OCI-LY1 (cell line): ENCODE measurements at regions not wholly inside any gene's neighbourhood (a gene's known extent, or its start where the extent isn't known, plus 50 kb on each side); places are given as distances from the start of the nearest gene placed in this dataset.
"Not testable (repeated sequence)": the region's sequence is repeated elsewhere in the genome, so short reads cannot be mapped to it uniquely, and the experiment has no call there.

Source experiments
- H2AFZ ChIP-seq: fragments of 200-600 bp; sonication (generic), shearing (Covaris generic); 2 replicates; pipeline ENCODE4 v1.6.0; 2014; ENCODE audit warnings: antibody characterized with exemption, mild to moderate bottlenecking, low read length
- H3F3A ChIP-seq: fragments of 200-600 bp; sonication (generic), shearing (Covaris generic); 2 replicates; pipeline ENCODE4 v1.6.0; 2014; ENCODE audit warnings: mild to moderate bottlenecking, antibody characterized with exemption, low read length, moderate library complexity; ENCODE audit not compliant: insufficient read depth
- H3K27ac ChIP-seq: fragments of 200-600 bp; sonication (generic); 2 replicates; pipeline ENCODE4 v1.5.1; 2014; ENCODE audit warnings: low read length, mixed run types, mild to moderate bottlenecking, low read depth; ENCODE audit not compliant: poor library complexity, severe bottlenecking
- H3K27me3 ChIP-seq: fragments of 200-600 bp; sonication (generic); 2 replicates; pipeline ENCODE4 v1.6.0; 2014; ENCODE audit warnings: antibody characterized with exemption, mild to moderate bottlenecking, low read length, moderate library complexity; ENCODE audit not compliant: insufficient read depth
- H3K36me3 ChIP-seq: fragments of 200-600 bp; sonication (generic); 2 replicates; pipeline ENCODE4 v1.6.1; 2014; ENCODE audit warnings: mild to moderate bottlenecking, antibody characterized with exemption, low read length, moderate library complexity, mixed read lengths; ENCODE audit not compliant: insufficient read depth
- H3K4me1 ChIP-seq: fragments of 200-600 bp; sonication (generic); 2 replicates; pipeline ENCODE4 v1.5.1; 2014; ENCODE audit warnings: mild to moderate bottlenecking, low read length, moderate library complexity; ENCODE audit not compliant: insufficient read depth, severe bottlenecking
- H3K4me2 ChIP-seq: fragments of 200-600 bp; sonication (generic), shearing (Covaris generic); 2 replicates; pipeline ENCODE4 v1.6.1; 2014; ENCODE audit warnings: low read length
- H3K4me3 ChIP-seq: fragments of 200-600 bp; sonication (generic); 2 replicates; pipeline ENCODE4 v1.5.1; 2014; ENCODE audit warnings: low read length, low read depth, mild to moderate bottlenecking, mixed read lengths; ENCODE audit not compliant: poor library complexity, severe bottlenecking
- H3K79me2 ChIP-seq: fragments of 200-600 bp; shearing (Covaris generic); 2 replicates; pipeline ENCODE4 v1.6.1; 2016; ENCODE audit warnings: mixed run types, low read length, mixed read lengths; ENCODE audit not compliant: insufficient read depth
- H3K9ac ChIP-seq: fragments of 200-600 bp; sonication (generic), shearing (Covaris generic); 2 replicates; pipeline ENCODE4 v1.6.1; 2014; ENCODE audit warnings: mild to moderate bottlenecking, low read length, mixed read lengths
- H3K9me2 ChIP-seq: fragments of 200-600 bp; sonication (generic), shearing (Covaris generic); 2 replicates; pipeline ENCODE4 v1.6.1; 2014; ENCODE audit warnings: low read depth, mild to moderate bottlenecking, low read length, mixed read lengths
- H3K9me3 ChIP-seq: fragments of 200-600 bp; shearing (Covaris generic); 2 replicates; pipeline ENCODE4 v1.6.1; 2014; ENCODE audit warnings: low read length, mixed read lengths
- H4K20me1 ChIP-seq: fragments of 200-600 bp; sonication (generic), shearing (Covaris generic); 2 replicates; pipeline ENCODE4 v1.6.0; 2016; ENCODE audit warnings: mild to moderate bottlenecking, low read length; ENCODE audit not compliant: insufficient read depth
- EZH2 ChIP-seq: fragments of 200-600 bp; sonication (generic), shearing (Covaris generic); IDR thresholded peaks from 2 replicates; pipeline ENCODE4 v1.8.0; 2017; ENCODE audit warnings: borderline replicate concordance, mixed run types, mild to moderate bottlenecking, antibody characterized with exemption, low read length, moderate library complexity, mixed read lengths
- TF ChIP-seq, protein P1 (sequence below): fragments of 200-600 bp; sonication (generic), shearing (Covaris generic); IDR thresholded peaks from 2 replicates; pipeline ENCODE4 v1.5.1; 2017; ENCODE audit warnings: mild to moderate bottlenecking, antibody characterized with exemption, low read length, moderate library complexity, mixed read lengths

DNA sequence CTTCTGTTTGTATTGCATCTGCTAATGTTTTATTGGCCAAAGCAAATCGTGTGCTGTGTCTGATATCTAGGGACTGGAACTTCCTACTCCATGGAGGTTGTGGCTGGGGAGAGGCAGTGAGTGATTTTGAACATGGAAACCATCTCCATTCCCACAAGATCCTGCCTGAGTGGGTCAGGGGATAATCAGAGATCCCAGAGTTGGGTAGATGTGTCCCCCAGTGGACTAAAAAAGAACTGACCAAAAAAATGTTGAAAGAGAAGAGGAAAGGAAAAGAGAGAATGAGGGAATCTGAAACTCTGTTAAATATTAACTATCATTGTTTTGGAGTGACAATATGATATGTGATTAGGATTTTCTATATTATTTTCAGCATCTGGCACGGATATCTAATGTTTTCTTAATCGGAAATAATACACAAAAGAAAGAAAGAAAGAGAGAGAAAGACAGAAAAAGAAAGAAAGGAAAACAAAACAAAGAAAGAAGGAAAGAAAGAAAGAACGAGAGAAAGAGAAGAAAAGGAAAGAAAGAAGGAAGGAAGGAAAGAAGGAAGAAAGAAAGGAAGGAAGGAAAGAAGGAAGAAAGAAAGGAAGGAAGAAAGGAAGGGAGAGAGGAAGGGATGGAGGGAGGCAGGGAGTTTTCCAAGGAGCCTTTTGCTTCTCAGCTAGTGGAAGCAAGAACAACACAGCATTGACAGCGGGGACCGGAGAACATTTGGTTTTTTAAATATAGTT is 638.5 kb downstream of the CCSER2 start:
- no peaks in the 10 kb centered on the region for H3K9me2 ChIP-seq
- no peaks in the 10 kb centered on the region for H3K79me2 ChIP-seq
- H3K9me3 ChIP-seq: no peaks in the 10 kb centered on the region

DNA sequence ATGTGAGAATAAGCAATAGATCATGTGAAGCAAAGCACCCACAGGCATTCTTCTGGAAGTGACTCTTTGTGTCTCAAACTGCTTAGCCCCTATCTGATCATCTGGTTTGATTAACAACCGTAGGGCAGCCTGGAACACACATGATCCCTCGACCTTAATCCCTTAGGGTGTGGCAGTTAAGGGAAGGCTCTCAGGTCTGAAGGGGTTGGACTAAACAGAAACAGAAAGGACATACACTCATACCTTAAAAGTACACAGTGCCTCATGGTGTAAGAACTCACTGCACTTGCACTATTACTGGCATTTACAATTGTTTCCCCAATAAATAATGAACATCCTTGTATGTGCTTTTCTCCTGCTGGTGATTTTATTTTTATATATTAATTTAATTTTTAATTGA is 640.9 kb downstream of the CCSER2 start:
- not testable (repeated sequence) for H3K4me2 ChIP-seq, H3K4me3 ChIP-seq, H3K4me1 ChIP-seq, H2AFZ ChIP-seq, H3K9ac ChIP-seq, H4K20me1 ChIP-seq, H3K79me2 ChIP-seq, H3K9me2 ChIP-seq, H3K36me3 ChIP-seq, H3K27ac ChIP-seq, H3F3A ChIP-seq, H3K27me3 ChIP-seq, H3K9me3 ChIP-seq

More for the DNA sequence above, 638.5 kb downstream of the CCSER2 start:
- Histone ChIP-seq H3K4me1 (no peaks in the 10 kb centered on the region), H3K4me3 (no peak overlapping the region), H3K27ac (no peak overlapping the region), H4K20me1 (no peaks in the 10 kb centered on the region), H3K4me2 (no peak overlapping the region), H3F3A (no peaks in the 10 kb centered on the region), H3K36me3 (no peaks in the 10 kb centered on the region), H3K27me3 (no peaks in the 10 kb centered on the region), H3K9ac (no peak overlapping the region), H2AFZ (no peak overlapping the region)
- no peak for TF ChIP-seq EZH2
- TF ChIP-seq, protein P1, sequence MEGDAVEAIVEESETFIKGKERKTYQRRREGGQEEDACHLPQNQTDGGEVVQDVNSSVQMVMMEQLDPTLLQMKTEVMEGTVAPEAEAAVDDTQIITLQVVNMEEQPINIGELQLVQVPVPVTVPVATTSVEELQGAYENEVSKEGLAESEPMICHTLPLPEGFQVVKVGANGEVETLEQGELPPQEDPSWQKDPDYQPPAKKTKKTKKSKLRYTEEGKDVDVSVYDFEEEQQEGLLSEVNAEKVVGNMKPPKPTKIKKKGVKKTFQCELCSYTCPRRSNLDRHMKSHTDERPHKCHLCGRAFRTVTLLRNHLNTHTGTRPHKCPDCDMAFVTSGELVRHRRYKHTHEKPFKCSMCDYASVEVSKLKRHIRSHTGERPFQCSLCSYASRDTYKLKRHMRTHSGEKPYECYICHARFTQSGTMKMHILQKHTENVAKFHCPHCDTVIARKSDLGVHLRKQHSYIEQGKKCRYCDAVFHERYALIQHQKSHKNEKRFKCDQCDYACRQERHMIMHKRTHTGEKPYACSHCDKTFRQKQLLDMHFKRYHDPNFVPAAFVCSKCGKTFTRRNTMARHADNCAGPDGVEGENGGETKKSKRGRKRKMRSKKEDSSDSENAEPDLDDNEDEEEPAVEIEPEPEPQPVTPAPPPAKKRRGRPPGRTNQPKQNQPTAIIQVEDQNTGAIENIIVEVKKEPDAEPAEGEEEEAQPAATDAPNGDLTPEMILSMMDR: peak; percentile 11; the same call in 1 of the 2 replicates

GRCh38 chr10:84987039-84987438 is 658.6 kb downstream of the CCSER2 start:
- Histone ChIP-seq H4K20me1 (no peaks in the 10 kb centered on the region), H3K9ac (no peak overlapping the region), H3K36me3 (no peaks in the 10 kb centered on the region), H3K4me1 (no peaks in the 10 kb centered on the region), H3K4me3 (no peak overlapping the region), H3F3A (no peaks in the 10 kb centered on the region), H3K79me2 (no peaks in the 10 kb centered on the region), H3K27ac (no peak overlapping the region), H3K9me3 (no peaks in the 10 kb centered on the region), H3K9me2 (no peaks in the 10 kb centered on the region), H3K27me3 (no peaks in the 10 kb centered on the region), H2AFZ (no peak overlapping the region), H3K4me2 (no peak overlapping the region)
- TF ChIP-seq EZH2: no peak
- TF ChIP-seq, protein P1: no peak

DNA sequence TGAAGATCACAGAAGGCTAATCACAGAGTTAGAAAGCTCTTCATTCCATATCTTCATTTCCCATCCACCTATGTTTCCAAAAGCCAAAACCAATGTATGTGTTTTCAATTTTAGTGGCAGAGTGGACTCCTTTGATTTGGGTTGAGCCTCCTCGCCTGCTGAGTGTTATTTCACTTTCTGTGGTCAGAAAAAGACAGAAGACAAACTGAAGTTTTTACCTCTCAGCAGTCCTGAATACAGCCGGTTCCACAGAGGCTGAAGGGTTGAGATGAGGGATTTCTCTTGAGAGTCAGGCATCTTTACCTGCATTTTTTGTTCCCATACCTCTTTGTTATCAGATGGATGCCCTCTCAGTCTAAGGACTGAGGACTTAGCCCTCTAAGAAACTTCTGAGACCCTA is 659.6 kb downstream of the CCSER2 start:
- no peak for TF ChIP-seq EZH2
- TF ChIP-seq, protein P1: no peak
- Histone ChIP-seq H3K4me1 (no peaks in the 10 kb centered on the region), H3K4me3 (no peak overlapping the region), H4K20me1 (no peaks in the 10 kb centered on the region), H3K79me2 (no peaks in the 10 kb centered on the region), H3K36me3 (no peaks in the 10 kb centered on the region), H3K9me3 (no peaks in the 10 kb centered on the region), H3K9me2 (no peaks in the 10 kb centered on the region), H3F3A (no peaks in the 10 kb centered on the region), H2AFZ (no peak overlapping the region), H3K9ac (no peak overlapping the region), H3K27ac (no peak overlapping the region), H3K27me3 (no peaks in the 10 kb centered on the region), H3K4me2 (no peak overlapping the region)
